IPS-11a (cell line): ENCODE measurements at regions not wholly inside any gene's neighbourhood (a gene's known extent, or its start where the extent isn't known, plus 50 kb on each side); places are given as distances from the start of the nearest gene placed in this dataset.

Experiments used
- H3K4me3 ChIP-seq: one replicate; pipeline ENCODE4 v1.5.1; 2013; ENCODE audit warnings: low read depth, low read length, control low read depth

DNA sequence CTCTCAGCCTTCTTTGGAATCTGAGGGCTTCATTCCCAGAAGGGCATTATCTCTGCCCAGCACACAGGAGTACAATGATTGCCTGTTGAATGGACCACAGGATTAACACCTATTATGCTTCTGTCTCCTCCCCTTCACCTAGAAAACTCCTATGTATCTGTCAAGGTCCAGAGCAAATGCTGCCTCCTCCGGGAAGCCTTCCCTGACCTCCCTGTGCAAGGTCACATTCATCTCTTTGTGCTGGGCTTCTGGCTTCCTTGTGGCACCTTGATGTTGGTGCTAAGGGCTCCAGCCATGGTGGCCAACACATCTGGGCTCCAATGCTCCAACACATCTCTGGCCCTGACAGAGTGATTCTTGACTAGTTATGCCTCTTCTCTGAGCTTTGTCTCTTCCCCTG lies 49.9 kb upstream of the ATP2B2 start:
- no peak overlapping the region for H3K4me3 ChIP-seq

DNA sequence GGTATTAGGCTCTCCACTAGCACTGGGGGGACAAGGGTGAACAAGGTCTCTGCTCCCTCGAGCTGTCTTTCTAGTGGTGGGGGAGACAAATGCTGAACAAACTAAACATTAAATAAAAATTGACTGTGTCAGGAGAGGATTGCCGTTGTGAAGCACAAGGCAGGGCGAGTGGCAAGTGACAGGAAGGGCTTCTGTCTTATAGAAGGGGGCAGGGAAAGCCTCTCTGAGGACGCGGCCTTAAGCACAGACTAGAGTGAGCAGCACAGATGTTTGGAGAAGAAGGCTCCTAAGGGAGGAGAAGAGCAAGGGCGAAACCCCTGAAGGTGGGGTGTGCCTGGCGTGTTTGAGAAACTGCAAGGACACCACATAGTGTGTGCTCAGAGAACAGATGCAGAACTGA lies 50.9 kb upstream of the ATP2B2 start:
- no peak overlapping the region for H3K4me3 ChIP-seq

DNA sequence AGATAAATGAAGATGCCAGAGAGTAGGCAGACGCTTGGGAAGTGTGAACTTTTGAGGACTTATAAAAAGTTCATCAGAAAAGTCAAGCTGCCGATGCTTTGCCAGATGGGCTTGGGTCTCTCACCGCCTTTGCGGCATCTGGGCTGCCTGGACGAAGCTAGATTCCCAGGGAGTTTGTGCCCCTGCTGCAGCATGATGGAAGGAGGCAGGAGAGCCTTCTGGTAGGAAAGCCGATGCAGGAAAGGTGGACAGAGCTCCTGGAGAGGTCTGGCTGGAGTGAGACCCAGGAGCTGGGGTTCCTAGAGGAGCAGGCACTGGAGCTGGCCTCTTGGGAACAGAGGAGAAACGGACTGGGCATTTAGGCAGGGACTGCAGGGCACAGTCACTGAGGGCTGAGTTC lies 51.9 kb upstream of the ATP2B2 start:
- H3K4me3 ChIP-seq, result no peak overlapping the region

DNA sequence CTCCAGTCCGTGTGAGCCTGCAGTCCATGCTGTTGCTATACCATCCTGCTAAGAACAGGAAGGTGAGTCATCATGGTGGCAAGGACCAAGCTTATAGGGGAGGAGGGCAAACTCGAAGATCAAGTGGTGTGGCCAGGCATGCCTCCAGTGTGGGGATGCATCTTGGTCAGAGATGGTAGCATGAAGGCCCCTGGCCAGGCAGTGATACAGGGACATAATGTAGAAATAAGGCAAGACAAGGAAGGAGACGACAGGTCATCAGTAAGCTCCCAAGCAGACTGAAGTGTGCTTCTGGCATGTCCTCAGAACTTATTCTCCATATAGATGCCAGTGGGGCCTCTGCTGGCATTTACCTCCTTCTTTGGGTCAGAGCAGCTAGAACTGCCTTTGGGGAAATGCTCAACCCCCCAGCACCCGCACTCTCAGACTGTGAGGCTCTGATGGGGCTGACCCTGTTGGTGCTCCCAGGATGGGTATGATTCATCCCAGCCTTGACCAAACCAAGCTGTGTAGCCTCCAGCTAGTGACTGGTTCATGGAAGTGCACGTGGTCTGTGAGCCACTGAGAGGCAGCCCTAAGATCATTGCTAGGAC lies 52.5 kb upstream of the ATP2B2 start:
- no peak overlapping the region for H3K4me3 ChIP-seq

DNA sequence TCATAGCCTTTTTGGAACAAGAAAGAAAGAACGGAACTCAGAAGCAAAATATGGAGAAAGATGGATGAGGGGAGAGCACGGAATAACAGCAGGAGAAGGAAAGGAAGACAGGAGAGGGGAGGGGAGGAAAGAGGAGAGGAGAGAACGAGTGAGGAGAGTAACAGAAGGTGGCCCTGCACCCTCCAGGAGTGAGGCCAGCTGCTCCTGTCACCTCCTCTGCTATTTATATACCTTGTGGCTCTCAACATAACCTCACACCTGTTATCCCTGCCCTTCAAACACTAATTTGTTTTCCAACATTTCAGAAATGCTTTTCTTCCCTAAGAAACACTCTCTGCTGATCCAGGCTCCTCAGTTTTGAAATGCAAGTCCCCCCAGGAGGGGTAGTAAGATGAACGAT lies 53.4 kb upstream of the ATP2B2 start:
- H3K4me3 ChIP-seq, result no peak overlapping the region

DNA sequence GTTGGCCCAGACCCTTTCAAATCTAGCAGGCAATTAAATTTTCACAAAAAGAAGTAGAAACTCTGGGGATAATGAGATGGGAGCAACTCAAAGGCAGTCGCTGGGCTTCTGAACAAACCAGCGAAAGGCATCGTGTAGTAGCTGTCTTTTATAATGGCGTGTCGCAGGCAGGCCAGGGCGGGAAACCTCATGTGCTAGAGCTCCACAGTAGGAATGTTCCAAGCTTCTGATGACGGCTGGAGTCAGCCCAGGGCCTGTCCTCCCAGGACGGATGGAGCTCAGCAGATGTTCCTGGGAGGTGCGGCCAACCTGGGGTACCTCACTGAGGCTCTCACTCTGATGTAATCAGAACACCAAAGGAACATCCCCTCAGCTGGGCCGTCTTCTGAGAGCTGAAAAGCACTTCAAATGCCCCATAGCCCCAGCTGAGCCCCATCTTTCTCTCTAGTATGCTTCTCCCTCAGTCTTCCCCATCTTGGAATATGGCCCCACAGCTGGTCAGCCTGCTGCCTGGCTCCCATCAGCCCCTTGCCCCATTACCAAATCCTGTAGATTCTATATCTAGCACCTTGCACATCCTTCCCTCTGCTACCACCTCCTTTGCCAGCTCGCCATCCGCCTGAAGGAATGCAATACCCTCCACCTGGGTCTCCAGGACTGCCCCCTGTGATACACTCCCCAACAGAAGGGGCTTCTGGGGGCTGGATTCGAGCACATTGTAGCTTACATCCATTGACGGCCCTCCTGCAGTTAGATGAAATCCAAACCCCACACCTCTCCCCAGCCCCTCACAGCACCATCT lies 54.9 kb upstream of the ATP2B2 start:
- H3K4me3 ChIP-seq, result no peak overlapping the region

DNA sequence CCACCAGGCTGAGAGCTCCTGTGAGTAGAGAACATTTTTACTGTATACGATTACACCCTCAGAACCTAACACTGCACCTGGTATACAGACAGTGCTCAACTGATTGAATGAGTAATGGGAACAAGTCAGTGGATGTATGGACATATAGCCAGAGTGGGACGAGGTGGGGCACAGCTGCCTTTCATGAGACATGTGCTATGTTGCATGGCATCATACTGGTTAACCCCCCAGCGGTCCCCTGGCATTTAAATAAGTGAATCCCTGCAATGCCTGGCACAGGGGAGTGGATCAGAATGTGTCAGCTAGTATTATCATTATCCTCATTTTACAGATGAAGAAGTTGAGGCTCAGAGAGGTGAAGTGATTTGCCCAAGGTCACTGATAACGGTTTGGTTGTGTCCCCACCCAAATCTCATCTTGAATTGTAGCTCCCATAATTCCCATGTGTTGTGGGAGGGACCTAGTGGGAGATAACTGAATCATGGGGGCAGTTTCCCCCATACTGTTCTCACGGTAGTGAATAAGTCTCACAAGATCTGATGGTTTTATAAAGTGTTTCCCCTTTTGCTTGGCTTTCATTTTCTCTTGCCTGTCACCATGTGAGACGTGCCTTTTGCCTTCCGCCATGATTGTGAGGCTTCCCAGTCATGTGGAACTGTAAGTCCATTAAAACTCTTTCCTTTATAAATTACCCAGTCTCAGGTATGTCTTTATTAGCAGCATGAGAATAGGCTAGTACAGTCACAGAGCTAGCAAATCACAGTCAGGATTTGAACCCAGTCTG lies 56.0 kb upstream of the ATP2B2 start:
- no peak overlapping the region for H3K4me3 ChIP-seq

DNA sequence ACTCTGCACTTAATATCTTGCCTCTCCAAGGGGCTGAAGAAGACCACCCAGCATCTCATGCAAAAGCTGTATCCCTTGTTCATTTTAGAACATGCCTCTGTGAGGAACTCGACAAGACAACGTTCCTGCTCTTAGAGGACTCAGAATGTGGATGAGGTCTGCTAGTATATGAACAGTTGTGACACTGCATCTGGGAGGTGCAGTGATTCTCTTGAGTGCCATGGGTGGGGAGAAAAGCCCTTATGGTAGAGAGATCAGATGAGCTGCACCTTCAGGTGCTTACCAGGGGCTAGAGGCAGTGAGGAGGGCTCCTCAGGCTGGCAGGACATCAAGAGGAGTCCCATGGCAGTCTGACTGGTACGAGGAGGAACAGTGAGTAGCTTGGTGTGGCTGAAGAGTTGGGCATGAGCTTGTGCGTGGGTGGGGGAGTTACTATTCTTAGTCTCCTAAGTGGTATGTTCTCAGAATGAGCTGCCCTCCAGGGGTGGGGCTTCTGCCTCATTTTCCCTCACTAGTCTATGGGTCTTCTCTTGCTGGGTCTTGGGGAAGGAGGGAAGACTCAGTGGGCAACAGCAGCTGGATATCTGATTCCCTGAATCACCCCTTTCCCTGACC lies 56.7 kb upstream of the ATP2B2 start:
- no peak overlapping the region for H3K4me3 ChIP-seq

DNA sequence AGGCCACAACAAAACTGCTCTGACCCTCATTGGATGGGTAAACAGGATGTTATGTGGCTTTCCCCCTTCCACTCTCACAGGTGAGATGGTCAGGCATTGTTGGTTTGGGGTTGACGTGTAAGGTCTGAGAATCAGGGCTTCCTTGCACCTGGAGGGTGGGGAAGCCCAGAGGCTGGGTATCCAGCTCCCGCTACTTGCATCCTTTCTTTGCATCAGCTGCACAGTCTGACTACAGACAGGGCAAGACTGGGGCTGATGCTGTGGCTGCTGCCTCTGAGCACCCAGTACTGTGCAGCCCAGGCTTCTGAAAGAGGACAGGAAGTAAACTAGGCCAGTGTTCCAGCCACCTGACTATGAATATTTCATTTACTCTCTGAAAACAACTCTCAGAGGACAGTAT lies 58.0 kb upstream of the ATP2B2 start:
- no peak overlapping the region for H3K4me3 ChIP-seq

DNA sequence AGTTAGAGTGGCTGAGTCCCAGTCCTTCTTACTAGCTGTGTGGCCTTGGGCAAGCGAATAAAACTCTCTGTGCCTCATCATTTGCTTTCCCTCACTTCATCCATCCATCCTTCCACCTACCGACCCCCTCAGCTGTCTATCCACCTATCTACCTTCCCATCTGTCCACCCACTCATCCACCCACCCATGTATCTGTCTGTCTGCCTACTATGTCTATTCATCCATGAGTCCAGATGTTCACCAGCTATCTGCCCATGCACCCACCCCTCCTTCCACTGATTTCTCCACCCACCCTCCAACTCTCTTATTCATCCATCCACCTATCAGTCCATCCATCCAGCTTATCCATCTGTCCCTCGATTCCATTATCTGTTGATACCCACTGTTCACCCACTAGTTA lies 60.4 kb upstream of the ATP2B2 start:
- H3K4me3 ChIP-seq, result no peak overlapping the region

DNA sequence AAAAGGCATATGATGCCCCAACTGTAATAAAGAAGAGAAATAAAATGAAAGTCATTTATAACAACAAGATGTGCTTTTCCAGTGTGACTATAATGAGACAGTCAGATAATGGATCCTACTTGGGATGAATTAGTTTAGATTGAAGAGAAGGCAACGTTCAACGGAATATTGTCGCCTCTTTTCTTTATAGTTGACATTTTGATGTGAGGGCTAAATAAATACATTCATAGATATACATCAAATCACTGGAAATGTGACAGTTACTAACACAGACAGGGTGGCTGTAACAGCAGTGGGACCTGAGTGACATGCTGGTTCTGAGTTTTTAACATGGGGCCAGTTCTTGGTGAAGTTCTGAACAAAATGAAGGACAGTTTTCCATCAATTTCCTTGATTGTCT lies 61.1 kb upstream of the ATP2B2 start:
- H3K4me3 ChIP-seq, result no peak overlapping the region

DNA sequence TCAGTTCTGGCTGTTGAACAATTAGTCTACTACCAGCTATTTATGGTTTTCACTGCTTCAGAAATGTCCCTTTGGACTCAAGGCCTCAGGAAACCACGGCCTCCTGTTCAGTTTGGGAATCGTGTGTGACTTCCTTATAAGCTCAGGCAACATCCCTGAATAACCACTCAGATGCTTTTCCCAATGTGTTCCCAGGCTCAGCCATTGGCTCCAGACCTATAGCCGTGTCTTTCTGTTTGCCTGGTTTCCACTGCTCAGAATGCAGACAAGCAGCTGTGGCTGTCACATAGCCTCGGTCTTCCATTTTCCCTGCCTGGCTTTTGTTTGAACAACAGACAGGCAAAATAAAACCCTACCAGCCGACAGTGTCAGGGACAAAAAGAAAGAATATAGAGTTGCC lies 63.2 kb upstream of the ATP2B2 start:
- H3K4me3 ChIP-seq, result no peak overlapping the region

DNA sequence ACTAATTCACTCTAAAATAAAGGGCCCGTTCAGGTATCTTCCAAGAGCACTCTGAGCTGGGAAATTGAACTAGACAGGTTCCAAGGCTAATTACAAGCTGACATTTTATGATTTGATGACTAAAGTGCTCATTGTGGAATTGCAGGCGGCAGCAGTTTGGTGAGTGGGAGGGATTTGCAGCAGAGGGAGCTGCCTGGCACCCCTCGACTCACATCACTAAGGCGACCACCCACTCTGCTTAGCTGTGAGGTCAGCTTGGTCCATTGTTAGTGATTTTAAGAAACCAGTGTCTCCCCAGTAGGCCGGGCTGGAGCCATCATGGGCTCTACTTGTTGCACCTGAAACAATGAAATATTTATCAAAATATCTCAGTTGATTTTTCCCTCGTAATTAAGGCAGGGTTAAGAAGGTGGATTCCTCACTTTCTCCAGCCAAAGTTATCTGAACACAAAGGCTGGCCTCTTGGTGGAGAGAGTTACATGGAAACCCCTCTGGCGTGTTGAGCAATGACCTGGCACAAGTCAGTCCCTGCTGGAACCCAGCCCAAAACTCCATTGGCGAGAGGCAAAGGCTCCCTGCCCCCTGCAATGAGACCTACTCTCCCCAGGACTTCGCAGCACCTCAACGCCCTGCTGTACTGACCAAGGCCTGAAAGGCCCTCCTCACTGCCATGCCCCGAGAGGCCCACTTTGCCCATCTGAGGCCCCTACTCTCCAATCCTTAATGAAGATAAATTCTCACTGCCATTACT lies 65.0 kb upstream of the ATP2B2 start:
- H3K4me3 ChIP-seq, result no peak overlapping the region

DNA sequence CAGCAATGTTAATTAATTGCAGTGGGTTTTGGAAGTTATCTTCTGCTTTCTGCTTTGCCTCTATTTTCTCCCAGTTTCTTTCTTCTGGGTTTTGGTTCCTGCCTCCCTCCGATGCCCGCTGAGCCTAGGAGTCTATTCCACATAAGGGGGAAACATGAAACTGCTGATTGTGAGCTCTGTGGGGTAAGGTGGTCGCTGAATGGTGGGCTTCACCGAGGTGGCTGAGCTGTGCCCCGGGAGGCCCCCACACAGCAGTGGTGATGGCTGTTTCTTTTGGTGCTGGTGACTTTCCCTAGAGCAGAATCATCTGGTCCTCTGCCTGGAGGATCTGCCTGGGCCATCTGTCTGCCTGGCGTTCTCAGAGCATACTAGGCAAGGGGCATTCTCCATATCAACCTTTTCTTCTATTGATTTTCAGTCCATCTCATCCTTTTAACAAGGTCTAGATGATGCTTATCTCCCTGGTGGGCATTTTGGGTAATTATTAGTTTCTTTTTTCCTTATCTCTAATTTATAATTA lies 68.8 kb upstream of the ATP2B2 start:
- H3K4me3 ChIP-seq, result no peak overlapping the region

DNA sequence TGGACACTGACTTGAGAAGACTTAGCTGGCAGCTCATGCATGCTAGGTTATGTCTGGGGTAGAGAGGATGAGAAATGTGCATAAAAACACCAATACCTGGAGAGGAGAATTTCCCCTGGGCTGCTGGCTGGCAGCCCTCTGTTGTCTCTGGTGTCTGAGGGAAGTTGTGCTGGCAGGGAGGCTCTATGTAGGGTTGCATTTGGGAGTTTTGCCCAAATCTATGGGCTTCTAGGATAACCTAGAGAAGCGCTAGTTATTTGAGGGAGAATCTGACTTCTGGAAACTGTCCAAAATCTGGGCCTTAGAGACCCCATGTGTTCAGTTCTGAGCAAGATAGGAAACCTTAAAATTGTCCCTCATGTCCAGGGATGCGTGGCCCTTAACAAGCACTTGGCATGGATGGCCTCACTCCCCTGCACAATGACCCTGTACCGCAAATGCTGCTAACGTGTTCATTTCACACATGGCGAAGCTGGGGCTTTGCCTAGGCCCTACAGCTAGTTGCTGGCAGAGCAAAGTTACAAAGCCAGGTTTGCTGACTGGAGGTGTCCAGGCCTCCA lies 70.3 kb upstream of the ATP2B2 start:
- H3K4me3 ChIP-seq, result no peak overlapping the region

DNA sequence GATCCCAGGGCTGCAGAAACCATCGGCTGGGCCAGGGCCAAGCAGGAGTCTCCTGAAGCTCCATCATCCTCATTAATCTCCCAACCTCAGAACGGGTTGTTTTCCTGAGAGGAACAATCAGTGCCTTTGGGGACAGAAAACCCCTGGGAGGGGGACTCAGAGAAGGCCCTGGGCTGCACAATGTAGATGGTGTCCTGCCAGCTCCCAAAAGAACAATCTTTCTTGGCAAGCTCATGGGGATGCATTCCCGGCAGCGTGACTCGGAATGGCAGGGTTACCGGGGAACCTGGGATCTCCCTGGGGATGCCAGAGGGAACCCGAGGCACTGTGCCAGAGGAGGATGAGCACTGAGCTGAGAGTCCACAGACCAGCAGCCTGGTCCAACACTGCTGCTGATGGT lies 72.1 kb upstream of the ATP2B2 start:
- H3K4me3 ChIP-seq, result no peak overlapping the region

DNA sequence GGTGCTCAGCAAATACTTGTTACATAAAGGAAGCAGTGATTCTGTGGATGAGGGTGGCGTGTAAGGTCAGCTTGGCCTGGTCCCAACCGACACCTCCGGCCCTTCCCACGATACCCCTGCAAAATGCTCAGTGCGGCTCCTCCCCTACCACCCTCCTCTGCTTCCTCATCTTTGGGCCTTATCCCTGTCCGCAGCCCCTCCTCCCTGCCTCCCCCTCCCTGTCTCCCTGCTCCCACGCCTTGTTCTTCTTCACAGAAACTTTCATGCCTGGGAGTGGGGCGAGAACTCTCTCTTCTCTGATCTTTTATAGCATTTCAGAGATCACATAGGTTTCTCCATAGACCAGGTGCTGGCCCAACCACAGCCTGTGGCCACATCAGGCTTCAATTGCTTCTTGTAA lies 75.0 kb upstream of the ATP2B2 start:
- no peak overlapping the region for H3K4me3 ChIP-seq

DNA sequence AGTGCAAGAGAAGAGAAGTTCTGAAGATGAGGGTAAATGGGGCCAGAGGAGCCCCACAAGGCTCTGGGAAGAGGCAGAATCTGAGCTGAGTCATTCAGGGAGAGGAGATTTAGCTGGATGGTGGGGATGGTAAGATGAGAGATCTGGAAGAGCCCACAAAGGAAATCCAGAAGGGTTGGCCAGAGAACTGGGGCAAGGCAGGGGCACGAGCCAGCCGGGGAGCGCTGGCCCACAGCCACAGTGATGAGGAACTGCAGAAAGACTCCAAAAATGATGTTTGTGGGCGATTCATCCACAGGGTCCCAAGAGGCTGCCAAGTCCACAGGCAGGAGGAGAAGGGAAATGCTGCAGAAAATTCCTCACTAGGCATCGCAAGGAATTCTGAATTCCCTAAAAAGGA lies 75.9 kb upstream of the ATP2B2 start:
- H3K4me3 ChIP-seq, result no peak overlapping the region

DNA sequence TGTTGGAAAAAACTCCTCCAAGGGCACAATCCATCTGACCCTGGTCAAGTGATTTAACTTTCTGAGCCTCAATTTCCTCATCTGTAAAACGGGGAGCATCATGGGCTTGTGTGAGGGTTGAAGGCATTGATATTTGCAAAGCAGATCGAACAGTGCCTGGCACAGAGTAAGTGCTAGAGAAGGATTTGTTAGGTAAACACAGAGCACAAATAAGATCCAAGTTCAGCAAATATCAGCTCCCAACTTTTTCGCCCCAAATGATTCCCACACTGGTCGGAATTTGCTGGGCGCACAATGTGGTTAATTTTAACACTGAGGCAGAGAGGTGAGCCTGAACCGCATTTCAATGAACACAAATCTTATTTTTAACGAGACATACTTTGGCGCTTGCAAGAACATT lies 76.3 kb upstream of the ATP2B2 start:
- H3K4me3 ChIP-seq, result no peak overlapping the region

DNA sequence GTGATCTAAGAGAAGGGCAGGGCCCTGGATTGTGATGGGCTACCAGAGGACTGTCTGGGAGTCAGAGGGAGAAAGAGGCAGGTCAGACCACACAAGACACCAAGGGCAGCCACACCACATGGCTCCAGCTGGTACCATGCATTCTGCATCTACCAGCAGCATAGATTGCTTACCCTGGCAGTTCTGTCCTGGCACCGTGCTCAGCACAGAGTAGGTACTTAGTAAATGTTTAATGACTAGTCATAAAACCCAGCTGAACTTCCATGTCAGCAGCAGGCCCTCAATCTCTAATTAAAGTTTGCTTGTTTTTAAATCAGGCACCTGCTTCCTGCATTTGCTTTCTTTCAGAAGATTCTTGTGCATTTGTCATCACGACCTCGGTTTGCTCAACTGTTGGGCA lies 77.3 kb upstream of the ATP2B2 start:
- H3K4me3 ChIP-seq, result no peak overlapping the region
